ENCODE measurements at regions not wholly inside any gene's neighbourhood (a gene's known extent, or its start where the extent isn't known, plus 50 kb on each side); places are given as distances from the start of the nearest gene placed in this dataset.

DNA sequence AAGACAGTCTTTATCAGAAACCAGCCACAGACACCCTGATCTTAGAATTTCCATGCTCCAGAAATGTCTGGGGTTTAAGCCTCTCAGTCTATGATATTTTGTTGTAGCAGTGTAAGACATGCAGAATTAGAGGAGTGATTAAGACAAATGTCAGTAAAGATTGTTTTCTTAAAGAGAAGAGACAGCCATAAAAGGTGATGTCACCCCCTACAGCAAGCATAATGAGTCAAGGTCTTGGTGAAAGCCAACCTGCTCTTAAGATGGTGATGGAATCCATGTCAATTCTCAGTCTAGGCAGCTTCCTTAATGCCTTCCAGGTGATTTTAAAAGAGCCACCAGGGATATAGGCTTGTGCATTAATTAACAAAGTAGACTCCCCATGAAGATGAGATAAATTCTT, 849.9 kb upstream of the EPHA7 start:
- TF ChIP-seq CTCF (IDR thresholded peaks at IDR 0.05) (no peak), POLR2A (IDR thresholded peaks at IDR 0.05) (no peak), POLR2AphosphoS5 (IDR thresholded peaks at IDR 0.05; ENCODE audit: insufficient read depth in 1 of 2, low read depth in 1 of 2) (no peak)
